ENCODE measurements at regions not wholly inside any gene's neighbourhood (a gene's known extent, or its start where the extent isn't known, plus 50 kb on each side); places are given as distances from the start of the nearest gene placed in this dataset.

DNA sequence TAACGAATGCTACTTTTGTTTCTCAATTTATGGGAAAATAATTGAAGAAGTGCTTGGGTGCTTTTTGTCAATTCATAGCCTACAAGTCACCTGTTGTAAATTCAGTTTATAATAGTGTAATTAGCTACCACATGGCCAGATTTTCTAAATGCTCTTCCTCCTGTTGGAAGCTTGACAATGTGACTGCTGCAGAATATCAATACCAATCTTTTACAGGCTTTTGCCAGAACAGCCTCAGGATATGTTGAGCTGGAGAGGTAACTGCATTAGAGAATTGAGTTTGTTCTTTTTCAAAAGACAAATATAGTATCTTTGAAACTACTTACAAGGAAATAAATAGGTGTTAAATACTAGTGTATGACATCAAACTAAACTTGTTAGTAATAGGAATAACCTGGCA is 277.8 kb downstream of the POU4F1 start:
- DNase-seq, result no peak

DNA sequence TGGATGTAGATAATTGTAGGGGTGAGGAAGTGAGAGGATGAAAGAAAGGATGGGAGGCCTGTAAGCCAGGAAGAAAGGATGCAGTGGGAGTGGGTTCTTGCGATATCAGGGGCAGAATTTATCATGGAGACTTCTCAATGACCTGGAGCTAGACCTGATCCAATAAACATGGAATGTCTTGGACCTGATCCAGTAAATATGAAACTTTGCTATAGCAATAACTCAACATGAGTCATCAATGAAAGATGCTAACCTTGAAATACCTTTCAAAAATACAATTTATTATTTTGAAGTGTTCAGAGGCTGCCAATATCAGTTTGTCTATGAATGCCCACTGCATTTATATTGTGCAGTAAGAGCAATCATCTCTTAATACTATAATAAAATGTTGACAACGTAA is 279.5 kb downstream of the POU4F1 start:
- DNase-seq, result no peak

DNA sequence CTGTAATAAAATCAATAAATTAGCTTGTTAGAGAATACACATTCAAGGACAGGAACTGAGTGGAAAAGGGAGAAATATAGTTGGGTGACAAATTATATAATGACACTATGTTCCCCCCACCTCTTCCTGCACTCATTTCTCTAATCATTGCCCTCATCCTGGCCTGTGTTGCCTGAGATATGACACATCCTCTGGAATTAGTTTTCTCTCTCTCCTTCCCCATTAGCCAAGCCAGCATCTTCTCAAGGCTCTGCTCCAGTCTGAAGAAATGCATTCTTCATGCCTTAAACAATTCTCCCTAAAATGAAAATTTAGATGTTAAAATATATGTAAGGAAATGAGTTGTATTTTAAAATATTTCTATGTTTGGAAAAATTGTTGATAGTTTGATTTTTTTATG is 280.3 kb downstream of the POU4F1 start:
- DNase-seq, result no peak

DNA sequence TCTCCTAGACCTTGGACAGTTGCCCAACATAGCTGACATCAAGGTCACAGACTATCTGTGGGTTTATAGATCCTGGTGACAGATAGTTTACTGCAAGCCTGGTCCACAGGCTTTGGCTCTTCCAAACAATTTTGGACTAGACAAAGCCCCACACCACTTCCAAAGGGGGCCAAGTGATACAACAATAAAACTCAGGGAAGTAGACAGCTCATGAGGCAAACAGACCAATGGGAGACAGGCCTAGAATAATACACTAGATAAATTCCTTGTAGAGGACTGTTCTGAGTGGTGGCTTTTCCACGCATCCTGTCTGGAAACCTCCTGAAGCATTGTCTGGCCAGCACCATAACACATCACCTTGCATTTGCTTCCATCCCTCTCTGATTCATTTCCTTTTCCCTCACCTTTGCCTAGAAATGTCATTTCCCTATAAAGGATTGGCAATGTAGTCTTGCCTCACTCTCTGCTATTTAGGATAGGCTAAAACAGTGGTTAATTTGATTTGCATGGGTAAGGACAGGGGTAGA is 284.2 kb downstream of the POU4F1 start:
- DNase-seq, result no peak

DNA sequence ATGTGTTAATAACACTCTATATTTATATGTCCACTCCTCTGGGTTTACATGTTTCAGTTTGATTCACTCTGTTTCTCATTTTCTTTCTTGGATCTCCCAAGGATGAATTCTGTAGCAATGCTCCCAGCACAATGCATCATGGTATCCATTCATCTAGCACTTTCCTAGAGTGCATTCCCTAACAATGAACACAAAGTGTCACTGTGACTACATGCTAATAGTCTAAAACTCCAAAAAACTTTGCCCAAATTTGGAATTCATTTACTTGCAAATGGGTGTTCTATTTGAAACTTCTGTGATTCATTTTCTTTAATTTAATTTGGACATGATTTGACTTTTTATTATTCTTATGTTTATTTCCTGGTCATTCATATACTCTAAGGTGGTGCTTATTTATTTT is 286.3 kb downstream of the POU4F1 start:
- DNase-seq, result peak; percentile 45

DNA sequence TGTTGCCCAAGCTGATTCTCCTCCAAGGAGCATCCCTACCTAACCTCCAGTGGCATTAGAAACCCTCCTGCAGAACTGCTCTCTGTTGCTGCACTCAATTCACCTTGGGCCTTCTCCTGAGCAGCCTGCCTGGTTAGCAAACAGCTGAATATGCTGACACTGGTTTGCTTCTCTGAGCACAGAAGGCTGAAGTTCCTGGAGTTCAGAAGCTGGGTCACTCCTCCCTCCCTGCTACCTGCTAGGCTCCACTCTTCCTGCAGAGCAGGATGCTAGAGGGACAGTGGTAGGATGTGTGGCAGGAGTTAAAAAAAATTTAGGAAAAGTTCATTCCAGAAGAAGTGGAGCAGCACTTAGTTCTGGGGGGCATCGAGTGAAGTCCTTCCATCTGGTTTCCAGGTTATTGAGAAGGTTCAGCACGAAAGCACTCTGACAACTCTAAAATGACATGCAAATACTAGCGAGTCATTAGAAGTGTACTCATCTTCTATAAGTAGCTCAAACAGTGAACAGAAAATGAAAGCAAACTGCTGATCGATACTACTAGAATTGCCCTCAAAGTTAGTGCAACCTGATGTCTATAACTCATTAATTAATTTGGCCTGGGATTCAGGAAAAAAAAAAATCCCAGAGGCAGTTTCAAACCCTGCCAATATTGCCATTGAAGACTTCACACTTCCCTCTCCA is 293.7 kb downstream of the POU4F1 start:
- no peak for DNase-seq

DNA sequence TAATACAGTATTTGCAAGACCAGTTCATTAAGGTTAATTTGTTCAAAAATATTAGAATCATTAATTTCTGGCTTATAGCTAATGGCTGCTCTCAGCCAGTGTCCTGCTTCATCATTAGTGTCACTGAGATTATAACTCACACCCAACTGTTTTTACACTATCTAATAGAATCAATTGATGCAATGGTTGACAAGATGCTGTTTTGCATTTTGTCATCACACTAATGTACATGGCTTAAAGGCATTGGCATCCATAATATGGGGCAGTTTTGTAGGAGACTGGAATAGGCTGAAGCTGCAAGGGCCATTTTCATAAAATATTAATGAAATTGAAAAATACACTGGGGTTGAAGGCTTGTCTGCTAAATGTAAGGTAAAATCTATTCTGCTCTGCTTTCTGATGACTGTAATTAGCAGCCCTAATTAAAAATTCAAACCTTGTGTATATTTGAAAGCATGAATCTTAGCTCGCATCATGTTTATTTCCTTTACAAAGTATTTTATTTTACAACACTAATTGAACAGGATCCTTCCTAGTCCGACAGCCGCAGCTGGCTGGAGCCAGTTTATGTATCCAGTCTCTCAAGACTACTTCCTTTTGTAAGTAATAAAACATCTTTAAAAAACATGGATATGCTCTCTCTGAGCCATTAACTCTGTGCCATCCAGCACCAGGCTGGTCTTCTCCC is 296.7 kb downstream of the POU4F1 start:
- peak; percentile 57 for DNase-seq

DNA sequence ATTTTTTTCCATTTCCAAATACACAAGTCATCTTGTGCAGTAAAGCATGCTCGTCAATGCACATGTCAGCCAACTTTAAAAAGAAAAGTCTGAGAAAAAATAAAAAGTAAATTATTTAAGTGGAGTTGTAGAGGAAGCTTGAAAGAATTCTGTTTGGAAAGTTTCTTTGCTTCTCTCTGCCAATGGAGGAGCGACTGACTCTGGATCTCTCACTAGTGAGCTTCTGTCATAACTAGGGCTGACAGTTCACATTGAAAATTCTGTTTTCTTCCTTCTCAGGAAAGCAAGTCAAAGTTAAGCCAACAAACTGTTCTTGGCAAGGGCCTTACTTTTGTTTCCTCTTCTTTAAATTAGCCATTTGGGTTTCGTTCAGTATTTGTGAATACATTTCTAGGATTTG is 298.2 kb downstream of the POU4F1 start:
- DNase-seq, result peak; percentile 30

DNA sequence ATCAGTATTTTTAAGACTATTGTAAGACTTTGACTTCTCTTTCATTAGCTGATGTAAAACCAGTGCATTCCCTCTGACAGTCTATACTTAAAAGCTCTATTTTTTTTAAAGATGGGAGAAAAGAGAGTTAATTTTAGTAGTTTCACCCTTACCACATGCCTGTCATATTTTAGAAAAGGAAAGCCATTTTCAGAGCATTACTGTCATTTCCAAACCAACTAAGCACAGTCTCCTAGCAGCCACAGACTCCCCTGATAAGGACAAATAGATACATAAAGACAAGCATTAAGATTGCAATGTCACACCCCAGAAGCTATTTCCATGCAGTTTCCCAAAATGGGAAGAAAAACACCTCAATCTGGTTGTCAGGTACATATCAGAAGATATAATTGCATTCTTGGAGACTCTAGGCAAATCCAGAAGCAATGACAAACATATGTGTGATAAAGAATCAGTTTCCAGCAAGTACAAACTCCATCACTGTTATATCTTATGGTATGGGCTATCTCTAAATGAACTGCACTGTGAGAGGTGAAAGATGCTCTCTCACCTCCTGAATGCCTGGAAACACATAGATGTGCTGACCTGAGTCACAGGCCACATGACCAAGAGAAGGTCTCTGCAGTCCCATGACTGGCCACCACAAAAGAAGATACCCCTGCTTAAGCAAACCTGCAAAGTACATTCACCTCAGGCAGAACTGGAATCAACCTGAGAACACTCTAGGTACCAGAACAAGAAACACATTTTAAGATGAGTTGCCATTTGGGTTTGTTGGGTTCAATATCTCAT is 303.3 kb downstream of the POU4F1 start:
- DNase-seq, result no peak

DNA sequence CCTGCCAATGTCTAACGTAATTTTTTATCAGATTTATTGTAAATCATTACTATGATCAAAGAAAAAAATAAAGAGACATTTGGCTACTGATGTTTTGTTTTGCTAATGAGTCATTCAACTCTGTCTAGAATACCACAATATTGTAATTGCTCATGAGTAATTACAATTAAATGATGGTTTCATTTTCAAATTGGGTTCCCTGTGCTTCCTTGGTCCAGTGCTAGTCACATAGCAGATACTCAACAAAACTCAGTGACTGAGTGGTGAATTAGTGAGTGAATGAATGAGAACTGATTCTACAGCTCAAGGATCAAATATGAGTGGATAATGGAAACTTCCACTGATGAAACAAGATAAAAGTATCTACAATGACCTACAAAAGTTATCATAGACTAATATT is 304.7 kb downstream of the POU4F1 start:
- DNase-seq, result no peak

DNA sequence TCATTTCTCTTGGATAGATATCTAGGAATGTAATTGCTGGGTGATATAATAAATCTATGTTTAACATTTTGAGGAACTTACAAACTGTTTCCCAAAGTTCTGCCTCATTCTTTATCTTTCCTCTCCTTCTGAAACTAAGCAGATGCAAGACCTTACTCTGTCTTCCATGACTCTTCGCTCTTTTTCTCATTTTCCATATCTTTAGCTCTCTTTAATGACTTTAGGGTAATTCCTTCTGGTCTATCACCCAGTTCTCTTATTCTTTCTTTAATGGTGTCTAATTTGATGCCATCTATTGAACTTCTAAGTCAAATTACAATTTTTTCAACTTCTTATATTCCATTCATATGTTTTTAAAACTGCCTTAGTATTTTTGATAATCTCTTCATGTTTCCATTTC is 316.6 kb downstream of the POU4F1 start:
- no peak for DNase-seq

DNA sequence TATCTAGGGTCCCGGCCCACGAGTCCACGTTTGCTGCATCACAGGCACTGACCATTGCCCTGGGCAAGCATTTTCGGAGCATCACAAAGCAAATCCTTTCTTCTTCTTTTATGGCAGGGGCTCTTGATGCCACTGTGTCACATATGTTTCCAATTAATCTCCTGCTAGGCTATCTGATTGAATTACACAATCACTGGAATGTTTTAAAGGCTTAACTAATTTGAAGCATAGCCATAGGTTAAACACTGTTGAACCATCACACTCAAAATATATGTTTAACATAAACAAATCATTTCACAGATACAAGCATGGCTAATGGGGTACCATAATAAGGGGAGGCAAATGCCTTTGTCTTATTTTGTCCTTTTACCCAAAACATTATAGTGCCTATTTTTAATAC is 338.3 kb downstream of the POU4F1 start:
- DNase-seq, result no peak

DNA sequence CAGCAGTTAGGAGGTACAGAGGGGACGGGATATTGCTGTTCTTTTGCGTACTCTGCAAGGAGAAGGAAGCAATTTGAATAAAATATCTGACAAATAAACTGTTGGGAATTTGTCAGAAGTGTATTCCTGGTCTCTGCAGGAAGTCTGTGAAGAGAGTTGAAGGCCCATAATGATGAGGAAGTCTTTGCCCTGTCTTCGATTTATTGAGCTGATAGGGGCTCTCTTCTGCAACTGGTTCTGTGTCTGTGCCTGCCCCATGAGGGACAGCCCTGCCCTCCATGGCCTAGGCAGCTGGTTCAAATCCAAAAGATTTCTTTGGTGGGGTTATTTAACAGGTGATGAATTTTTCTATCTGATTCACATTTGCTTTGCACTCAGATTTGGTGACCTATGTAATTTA is 339.7 kb upstream of the EDNRB start:
- DNase-seq, result no peak

DNA sequence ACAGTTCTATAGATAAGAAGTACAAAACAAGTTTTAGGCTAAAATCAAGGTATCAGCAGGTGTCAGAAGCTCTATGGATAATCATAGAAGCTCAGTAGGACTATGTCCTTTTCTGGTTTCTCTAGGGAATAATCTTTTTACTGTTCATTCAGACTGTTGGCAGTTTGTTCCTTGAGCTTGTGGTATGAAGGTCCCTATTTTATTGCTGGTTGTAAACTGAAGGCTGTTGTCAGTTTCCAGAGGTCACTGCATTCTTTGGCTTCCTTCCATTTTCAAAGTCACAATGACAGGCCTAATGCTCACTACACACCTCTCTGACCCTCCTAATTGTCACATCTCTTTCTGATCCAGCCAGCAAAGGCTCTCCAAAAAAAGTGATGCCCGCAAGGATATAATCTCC is 337.9 kb upstream of the EDNRB start:
- no peak for DNase-seq

DNA sequence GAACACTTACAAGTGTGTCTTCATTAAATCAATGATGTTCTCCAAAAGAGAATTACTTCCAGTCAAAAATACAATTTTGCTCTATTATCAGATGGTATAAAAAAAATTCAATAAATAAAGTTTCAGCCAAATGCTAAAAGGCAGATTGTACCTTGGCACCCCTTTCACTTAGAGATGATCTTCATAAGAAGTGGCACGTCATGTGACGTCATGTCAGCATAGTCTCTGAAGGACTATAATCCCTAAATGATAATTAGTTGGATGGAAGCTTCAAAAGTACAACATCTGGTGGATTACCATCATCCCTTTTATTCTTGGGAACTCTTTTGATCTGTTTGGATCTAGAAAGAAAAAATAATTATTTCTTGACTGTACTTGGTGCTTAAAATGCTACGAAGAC is 335.5 kb upstream of the EDNRB start:
- DNase-seq, result no peak

DNA sequence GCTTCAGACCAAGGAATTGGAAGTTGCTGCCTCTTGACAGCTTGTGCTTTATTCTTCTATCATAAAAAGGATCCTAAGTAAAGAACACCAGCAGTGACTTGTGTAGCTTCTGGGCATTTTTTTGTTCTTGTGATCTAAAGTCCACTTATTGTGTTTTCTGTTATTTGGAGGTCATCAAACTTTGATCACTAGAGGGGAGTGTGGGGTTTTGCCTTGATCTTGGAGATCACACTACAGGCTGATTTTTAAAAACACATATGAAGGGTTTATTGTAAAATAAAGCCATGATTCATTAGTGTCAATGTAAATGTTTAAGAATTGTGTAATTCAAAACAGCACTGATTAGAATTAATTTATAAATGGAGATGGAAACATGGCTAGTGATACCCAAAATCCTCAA is 328.7 kb upstream of the EDNRB start:
- no peak for DNase-seq

DNA sequence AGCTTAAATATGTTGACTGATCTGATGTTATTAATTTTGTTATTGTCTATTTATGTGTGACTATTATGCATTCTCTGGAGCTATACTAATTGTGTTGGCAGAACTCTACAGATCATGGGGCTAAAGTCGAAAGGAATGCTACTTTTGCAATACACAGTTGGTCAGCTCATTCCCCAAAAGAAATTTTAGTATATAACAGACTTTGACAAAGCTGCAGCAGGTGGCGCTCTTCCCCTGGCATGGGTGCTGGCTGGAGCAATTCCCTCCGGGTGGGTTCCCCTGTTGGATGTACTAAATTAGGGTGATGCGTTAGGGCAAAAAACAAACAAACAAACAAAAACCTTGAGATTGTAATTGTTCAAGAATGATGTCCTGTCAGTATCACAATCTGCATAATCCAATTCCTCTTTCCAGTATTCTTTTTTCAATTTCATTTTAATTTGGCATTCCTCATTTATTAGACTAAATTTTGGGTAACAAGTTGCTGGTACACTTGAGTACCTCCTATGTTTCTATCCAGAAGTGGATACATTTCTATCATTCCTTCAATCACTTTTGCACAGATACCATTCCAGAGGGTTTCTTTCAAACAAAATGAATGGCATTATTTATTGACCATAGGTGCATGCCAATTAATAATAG is 322.8 kb upstream of the EDNRB start:
- peak; percentile 72 for DNase-seq

DNA sequence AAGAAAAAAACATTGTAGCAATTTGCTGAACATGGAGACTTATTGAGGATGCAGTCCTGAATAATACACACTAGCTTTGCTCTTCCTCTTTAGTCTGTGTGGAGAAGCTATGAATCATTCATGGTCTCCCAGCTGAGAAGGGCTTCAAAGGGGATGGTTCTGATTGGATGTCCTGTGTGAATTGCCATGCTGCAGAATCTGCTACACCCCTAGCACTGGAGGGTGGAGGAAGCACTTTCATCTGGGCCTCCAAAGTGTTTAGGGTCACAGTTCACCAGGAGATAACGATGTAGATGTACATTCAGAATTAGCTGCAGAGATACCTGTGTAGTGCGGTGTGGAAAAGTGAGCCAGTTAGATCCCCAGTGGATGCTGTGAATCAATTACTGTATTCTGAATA is 321.1 kb upstream of the EDNRB start:
- DNase-seq, result peak; percentile 58

DNA sequence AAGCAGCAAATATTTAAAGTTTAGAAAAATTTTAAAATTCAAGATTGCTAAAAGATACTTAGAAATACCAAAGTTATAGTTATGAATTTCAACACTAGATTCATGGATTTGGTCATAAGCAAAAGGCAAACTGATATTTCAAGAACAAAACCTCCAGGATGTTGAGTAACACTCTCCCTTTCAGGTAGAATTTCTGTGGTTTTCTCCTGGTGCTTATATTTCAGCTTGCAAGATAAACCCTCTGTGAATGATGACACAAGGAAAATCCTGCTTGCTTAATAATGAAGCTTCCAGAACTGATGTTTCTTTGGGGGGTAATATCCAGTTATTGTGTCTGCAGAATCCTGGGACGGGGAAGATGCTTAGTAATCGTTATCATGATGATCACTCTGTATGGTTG is 320.3 kb upstream of the EDNRB start:
- no peak for DNase-seq

DNA sequence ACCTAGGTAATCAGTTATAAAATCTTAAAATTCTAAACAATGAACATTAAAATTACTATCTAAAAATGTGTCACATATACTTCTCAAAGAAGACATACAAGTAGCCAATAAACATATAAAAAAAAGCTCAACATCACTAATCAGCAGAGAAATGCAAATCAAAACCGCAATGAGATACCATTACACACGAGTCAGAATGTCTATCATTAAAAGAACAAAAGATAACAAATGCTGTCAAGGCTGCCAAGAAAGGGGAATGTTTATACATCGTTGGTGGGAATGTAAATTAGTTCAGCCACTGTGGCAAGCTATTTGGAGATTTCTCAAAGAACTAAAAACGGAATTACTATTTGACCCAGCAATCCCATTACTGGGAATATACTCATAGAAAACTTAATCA is 310.3 kb upstream of the EDNRB start:
- DNase-seq, result no peak

DNA sequence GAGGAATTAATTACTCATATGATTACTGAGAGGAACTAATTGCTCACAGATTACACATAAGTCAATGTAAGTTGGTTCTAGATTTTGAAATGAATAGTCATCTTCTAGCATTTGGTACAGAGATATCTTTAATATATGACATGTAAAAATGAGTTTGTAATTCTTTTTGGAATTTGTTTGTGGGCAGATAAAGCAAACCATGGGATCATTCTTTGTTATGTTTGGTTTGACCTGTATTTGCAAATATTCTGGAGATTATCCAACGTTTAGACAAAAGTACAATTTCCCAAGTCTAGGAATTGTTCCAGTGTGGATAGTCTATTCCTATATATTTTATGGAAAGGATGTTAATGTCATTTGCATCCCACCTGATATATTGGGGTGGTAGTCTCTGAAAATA is 309.6 kb upstream of the EDNRB start:
- no peak for DNase-seq

DNA sequence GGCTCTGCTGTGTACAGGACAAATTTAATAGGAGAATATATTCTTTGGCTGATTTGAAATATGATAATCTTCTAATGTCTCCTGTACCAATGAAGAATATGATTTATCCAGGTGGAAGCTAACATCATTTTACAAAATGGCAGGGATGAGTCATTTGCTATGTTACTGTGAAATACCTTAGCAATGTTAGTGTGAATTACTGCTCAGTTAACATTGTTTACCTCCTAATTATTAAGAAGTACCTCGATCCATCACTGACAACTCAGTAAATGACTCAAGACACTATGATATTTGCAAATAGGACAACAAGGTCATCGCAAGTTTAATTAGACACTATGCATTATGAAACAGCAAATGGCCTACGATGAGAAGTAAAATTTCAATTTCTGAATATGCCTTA is 309.1 kb upstream of the EDNRB start:
- DNase-seq, result no peak

DNA sequence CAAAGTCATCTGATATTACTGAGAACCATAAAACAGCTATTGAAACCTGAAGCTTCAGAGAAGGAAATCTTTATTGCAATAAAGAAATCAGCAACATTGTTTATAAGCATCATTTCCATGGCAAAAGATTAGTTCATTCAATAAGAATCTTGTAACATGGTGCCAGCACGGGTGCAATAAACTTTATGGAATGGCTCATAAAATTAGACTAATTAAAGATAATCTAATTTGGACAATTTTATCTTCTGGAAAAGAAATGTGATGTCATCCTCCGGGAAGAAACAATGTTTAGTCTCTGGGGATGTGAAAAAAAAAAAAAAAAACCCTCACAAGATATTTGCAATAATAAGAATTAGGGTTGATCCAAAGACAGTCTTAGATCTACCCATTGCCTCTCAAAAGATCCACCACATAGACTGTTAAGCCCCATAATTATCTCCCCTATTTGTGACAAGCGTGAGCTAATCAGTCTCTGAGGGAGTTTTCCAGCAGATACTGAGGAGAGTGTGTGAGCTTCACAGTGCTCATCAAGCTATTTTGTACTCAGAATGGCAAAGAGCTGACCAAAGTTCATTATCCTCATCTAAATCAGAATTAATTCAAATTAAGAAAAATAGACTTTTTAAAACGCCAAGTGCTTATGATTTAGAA is 297.0 kb upstream of the EDNRB start:
- DNase-seq, result no peak

Data from eye (tissue), 1 donor.